Left lobe of liver (tissue), 2 donors: ENCODE measurements at regions not wholly inside any gene's neighbourhood (a gene's known extent, or its start where the extent isn't known, plus 50 kb on each side); places are given as distances from the start of the nearest gene placed in this dataset.

Experiments used
- ATAC-seq: fragments of 200-7000 bp; cut with Tn5 transposase; one replicate; pipeline ENCODE4 v1.9.1; 2020; ENCODE audit warnings: mild to moderate bottlenecking, moderate library complexity
- DNase-seq: peaks from one replicate; pipeline ENCODE4 v3.0.0-alpha.2; 2020; ENCODE audit warnings: low spot score
- donor health status: DM: no; HTN: no; CAD: no; lungs with moderate emphysema.
- donor health status: DM: no; HTN: yes; CAD: no.

DNA sequence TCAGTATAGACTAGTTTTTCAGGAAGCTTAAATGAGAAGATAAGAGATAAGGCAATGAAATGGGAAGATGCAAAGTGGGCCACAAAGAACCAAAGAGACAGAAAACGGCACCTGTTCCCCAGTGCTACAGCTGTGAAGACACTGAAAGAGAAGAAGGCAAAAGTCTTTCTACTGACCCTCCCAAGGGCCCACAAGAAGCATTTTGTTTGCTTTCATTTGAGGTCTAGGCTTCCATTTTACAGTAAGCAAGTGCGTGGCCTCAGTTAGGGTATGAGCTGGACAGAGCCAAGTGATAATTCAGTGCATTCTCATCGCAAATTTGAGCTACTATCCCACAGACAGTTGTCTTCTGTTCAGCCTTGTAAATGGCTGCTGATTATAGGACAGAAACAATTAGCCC, 53.4 kb upstream of the STK17B start:
- DNase-seq: no peak
- ATAC-seq: no peak

GRCh38 chr2:196225213-196225612, 53.8 kb upstream of the STK17B start:
- ATAC-seq: no peak
- DNase-seq: no peak

GRCh38 chr2:196226058-196226706, 54.8 kb upstream of the STK17B start:
- ATAC-seq: no peak
- no peak for DNase-seq

DNA sequence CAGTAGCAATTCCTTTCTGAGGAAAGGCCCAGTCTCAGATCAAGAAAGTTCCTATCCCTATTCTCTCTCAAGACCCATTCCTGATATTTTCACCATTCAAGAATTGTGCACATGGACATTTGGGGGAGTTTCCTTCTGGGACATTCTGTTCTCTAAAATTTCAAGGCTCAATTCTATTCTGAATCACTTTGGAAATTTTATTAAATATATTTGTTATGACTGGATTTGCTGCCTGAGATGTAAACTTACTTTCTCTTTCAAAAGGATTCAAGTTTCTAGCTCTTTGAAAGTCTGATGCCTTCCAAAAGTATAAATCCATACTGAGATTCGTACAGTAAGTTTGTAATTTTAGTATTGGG, 55.3 kb upstream of the STK17B start:
- no peak for DNase-seq
- no peak for ATAC-seq

- ATAC-seq (no peak), DNase-seq (no peak)
Observed at GRCh38 chr2:196229013-196229412, 57.6 kb upstream of the STK17B start.

DNA sequence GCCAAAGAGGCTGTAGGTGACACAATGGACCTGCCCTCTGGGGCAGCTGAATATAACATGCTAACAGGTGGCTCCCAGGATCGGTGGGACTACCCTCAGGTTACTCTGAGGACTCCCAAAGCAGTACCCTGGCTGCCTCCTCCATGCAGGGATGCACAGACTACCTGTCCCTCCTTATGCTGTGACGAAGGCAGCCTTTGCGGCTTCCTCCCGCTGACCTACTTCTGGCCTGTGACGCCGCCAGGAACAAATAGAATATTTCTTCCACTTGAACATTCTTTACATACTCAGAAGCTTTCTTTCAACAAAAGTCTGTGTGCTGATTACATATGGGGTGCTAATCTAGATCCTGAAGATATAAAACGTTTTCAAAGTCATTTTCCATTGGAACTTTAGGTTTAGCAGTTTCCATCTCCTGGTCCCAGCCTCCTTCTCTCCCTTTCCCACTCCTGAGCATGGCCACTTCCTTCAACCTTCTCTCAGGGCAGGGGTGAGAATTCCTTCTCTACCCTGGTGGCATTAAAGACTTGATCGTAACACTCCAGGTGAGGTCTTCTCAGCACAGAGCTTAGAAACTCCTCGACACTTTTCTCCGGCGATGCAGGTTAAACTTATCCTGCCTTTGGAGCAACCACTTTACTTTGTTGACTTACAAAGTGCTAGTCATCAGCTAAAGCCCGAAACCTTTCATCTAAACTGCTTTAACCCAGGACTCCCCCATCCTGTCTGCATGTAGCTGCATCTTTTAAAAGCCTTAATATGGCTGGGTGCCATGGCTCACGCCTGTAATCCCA, 58.9 kb upstream of the STK17B start:
- ATAC-seq: no peak
- DNase-seq: no peak

DNA sequence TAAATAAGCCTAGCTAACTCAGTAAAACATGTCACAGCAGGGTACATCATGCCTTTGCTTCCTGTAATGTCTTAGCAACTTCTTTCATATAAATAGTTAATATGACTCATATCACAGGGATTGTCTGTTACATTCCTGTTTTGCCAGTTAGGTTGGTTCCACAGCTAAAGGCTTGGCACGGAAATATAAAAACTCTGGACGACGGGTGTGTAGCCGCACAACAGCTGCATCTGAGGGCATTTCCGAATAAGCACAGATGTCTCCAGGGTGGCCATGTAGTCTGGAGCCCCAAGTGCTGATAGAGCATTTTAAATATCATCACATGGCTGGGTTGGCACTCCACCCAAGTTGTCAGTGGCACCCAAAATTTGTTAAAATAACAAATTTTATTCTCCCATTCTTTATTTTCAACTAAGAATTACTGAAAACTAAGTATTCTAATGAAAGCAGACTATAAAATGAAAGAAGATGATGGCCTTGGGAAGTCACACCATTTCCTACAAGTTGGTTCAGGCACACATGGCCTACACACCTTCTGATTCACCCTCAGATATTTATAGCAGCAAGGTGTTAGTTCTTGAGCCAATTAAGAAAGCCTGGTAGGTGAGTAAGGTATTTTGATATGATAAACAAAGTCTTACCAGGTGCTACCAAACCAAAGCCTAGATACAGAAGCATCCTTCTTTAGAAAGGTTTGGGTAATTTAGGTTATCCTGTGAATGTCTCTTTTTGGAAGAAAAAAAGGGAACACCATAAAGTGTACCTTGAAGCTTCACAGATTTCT, 61.8 kb upstream of the STK17B start:
- ATAC-seq (no peak), DNase-seq (no peak)

DNA sequence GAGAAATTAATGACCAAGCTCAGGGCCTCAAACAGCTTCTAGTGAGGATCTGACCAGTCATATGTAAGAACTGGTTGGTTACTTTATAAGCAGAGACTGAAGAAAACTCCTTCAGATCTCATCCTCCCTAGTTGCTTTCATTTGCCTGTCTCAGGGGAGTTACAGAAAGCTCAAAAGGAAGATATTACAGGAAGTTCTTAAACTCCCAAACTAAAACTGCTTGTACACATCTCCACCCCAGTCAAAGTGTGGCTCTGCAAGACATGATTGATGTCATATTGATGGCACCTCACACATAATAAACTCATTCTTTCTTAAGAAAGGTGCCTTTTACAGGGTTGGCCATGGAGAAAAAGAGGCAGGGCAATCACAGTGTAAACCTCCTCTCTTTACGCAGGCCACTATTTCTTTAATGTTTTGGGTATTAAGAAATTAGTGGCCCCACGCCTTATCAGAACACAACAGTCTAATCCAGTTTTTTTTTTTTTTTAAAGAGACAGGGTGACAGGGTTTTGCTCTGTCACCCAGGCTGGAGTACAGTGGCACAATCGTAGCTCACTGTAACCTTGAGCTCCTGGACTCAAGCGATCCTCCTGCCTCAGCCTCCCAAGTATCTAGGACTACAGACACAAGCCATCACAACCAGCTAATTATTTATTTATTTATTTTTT, 62.6 kb upstream of the STK17B start:
- ATAC-seq: no peak

GRCh38 chr2:196234672-196235071, 63.3 kb upstream of the STK17B start:
- DNase-seq (no peak), ATAC-seq (no peak)

More for the DNA sequence above, 62.6 kb upstream of the STK17B start:
- no peak for DNase-seq

- ATAC-seq (no peak), DNase-seq (no peak)
Observed at GRCh38 chr2:196238836-196239380, 67.5 kb upstream of the STK17B start.

DNA sequence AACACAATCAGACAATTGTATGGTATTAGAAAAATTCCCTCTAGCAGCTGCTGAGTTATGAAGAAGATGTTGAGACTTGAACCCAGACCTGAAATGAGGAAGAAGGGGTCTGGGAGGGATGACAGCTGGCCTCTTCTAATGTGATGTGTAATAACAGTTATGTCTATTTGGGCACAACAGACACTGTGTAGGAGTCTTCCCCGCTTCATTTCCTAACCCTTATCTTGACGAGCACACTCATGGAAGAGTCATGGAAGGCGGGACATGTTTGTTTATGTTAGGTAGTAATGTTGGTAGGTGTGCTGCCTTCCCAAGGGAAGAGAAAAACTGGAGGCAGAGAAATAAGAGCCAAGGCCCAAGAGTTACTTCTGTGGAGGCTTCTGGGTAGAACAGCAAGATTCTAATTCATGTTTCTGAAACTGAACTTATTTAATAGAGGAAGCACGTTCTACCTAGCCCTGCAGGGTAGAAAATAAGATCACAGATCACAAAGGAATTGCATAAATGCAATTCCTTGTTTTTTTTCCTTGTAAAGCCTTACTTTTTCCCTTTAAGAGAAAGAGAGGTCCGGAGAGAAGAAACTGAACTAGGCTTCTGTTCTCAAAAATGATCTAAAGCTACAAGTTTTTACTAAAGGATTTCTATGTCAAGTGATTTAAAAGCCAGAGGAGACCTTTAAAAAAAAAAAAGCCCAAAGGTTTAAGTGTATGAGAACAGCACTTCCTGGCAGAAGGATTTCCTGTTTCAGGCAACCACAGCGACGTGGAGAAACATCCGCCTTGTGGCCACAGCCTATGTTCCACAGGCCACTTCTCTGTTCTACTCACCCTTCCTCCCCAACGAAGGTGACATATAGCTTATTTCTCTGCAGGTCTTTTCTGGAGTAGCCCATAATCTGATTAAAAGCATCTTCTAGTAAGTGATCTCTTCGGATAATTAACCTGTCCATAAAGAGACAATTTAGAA, 68.5 kb upstream of the STK17B start:
- no peak for DNase-seq
- peak; percentile 69 for ATAC-seq

DNA sequence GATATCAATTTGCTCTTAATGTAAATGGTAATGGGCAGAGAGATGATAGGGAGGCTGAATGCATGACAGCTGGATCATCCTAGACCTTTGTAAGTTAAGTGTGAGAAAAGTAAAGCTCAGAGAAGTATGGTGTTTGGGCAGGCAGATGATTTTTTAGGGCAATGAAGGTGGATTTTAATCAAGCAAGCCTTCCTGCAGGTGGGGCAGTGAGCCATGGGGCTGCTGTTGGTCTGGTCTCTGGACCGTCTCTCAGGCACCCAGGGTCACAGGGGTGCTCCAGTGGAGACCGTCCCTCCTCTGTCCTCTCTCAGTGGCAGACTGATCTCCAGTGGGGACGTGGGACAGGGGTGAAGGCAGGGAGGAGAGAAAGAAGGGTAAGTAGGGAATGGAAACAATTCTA, 69.8 kb upstream of the STK17B start:
- ATAC-seq: no peak
- no peak for DNase-seq

DNA sequence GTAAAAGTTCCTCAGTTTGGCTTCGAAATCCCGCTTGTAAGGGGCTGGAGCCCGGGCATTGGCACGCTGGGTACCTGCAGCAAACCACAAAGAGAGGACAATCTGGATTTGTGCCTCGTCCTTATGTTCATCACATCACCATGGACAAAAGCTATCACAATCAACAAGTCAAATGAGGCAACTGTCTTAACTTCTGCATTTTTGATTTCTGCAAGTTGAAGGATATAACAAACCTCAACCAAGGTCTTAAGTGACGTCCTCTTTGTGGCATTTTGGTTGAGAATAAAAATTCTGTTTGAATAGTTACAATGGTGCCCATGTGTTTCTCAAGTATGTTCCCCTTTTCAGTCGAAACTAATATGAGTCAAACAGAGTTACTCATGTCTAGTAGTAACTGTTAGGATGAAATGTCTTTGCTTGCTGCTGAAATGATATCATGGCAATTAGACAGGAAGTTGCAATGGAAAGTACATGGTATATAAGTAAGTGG, 70.8 kb upstream of the STK17B start:
- ATAC-seq (peak; percentile 26), DNase-seq (no peak)

- DNase-seq (no peak), ATAC-seq (no peak)
Observed at GRCh38 chr2:196244516-196244915, 73.1 kb upstream of the STK17B start.

- DNase-seq: no peak
- ATAC-seq: no peak
Observed at GRCh38 chr2:196244966-196245365, 73.6 kb upstream of the STK17B start.

GRCh38 chr2:196245378-196246140, 74.2 kb upstream of the STK17B start:
- no peak for ATAC-seq

GRCh38 chr2:196247114-196247975, 76.0 kb upstream of the STK17B start:
- DNase-seq: no peak
- ATAC-seq: no peak

More at GRCh38 chr2:196245378-196246140, 74.2 kb upstream of the STK17B start:
- DNase-seq: no peak

GRCh38 chr2:196247976-196248280, 76.5 kb upstream of the STK17B start:
- DNase-seq: no peak
- no peak for ATAC-seq
